ENCODE measurements at regions not wholly inside any gene's neighbourhood (a gene's known extent, or its start where the extent isn't known, plus 50 kb on each side); places are given as distances from the start of the nearest gene placed in this dataset.

- TF ChIP-seq SUZ12 (IDR thresholded peaks at IDR 0.05; ENCODE audit: extremely low read depth, insufficient read depth, insufficient read length): no peak
- TF ChIP-seq ZNF274 (IDR thresholded peaks at IDR 0.05; ENCODE audit: low read depth, low read length): no peak
- TF ChIP-seq YY1 (IDR thresholded peaks at IDR 0.05; ENCODE audit: insufficient read depth, insufficient read length): no peak
These were observed 112.0 kb upstream of the CITED2 start for GRCh38 chr6:139486476-139486799.
